ENCODE measurements at regions not wholly inside any gene's neighbourhood (a gene's known extent, or its start where the extent isn't known, plus 50 kb on each side); places are given as distances from the start of the nearest gene placed in this dataset.

- H3K4me1 ChIP-seq (ENCODE audit: control insufficient read depth, insufficient read depth, low read length): peaks cover 6% of the 10 kb centered on the region
- no peaks in the 10 kb centered on the region for H3K36me3 ChIP-seq (ENCODE audit: control insufficient read depth, insufficient read depth, low read length)
- no peak overlapping the region for H3K27ac ChIP-seq (ENCODE audit: low read length)
- 80% methylated on average over 1 of the region's 9 CpGs for WGBS (ENCODE audit: insufficient coverage, low lambda C conversion rate)
- H3K9me3 ChIP-seq (ENCODE audit: control insufficient read depth, low read depth, low read length): no peaks in the 10 kb centered on the region
- peaks cover 4% of the 10 kb centered on the region for H3K27me3 ChIP-seq (ENCODE audit: control insufficient read depth, insufficient read depth, low read length)
- no peak for DNase-seq
- no peak overlapping the region for H3K4me3 ChIP-seq (ENCODE audit: low read length)
Observed at GRCh38 chr11:134471716-134472455, 59.8 kb upstream of the B3GAT1 start.

- Histone ChIP-seq H3K27ac (ENCODE audit: low read length) (no peak overlapping the region), H3K4me1 (ENCODE audit: control insufficient read depth, insufficient read depth, low read length) (peaks cover 9% of the 10 kb centered on the region), H3K9me3 (ENCODE audit: control insufficient read depth, low read depth, low read length) (no peaks in the 10 kb centered on the region), H3K36me3 (ENCODE audit: control insufficient read depth, insufficient read depth, low read length) (no peaks in the 10 kb centered on the region), H3K4me3 (ENCODE audit: low read length) (no peak overlapping the region), H3K27me3 (ENCODE audit: control insufficient read depth, insufficient read depth, low read length) (peaks cover 7% of the 10 kb centered on the region)
- DNase-seq: no peak
- WGBS (ENCODE audit: insufficient coverage, low lambda C conversion rate): no CpG with 5 or more reads among the region's 28 CpGs
Observed at GRCh38 chr11:134471087-134471715, 59.2 kb upstream of the B3GAT1 start.

DNA sequence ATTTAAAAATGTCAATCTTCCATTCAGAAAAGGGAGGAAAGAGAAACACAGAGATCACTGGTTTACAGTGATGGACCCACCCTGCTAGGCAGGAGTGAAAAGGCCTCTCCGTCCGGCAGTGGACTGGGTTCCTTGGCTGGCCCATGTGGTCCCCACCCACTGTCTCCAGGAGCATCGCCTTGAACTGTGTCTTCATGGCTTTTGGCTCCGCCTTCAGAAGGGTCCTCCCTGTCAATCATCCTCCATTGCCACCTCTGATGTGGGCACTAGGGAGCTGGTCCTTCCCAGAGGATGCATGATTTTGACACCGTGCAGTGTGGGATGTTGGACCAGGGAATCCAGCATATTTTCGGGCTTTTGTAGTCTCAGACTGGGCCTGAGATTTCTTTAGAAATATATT is 58.2 kb upstream of the B3GAT1 start:
- H3K4me3 ChIP-seq (ENCODE audit: low read length): no peak overlapping the region
- peaks cover 14% of the 10 kb centered on the region for H3K4me1 ChIP-seq (ENCODE audit: control insufficient read depth, insufficient read depth, low read length)
- no peak for DNase-seq
- WGBS (ENCODE audit: insufficient coverage, low lambda C conversion rate): 100% methylated on average over 1 of the region's 6 CpGs
- no peaks in the 10 kb centered on the region for H3K9me3 ChIP-seq (ENCODE audit: control insufficient read depth, low read depth, low read length)
- no peak overlapping the region for H3K27ac ChIP-seq (ENCODE audit: low read length)
- H3K36me3 ChIP-seq (ENCODE audit: control insufficient read depth, insufficient read depth, low read length): no peaks in the 10 kb centered on the region
- H3K27me3 ChIP-seq (ENCODE audit: control insufficient read depth, insufficient read depth, low read length): peaks cover 15% of the 10 kb centered on the region

- Histone ChIP-seq H3K27me3 (ENCODE audit: control insufficient read depth, insufficient read depth, low read length) (peaks cover 15% of the 10 kb centered on the region), H3K9me3 (ENCODE audit: control insufficient read depth, low read depth, low read length) (no peaks in the 10 kb centered on the region), H3K36me3 (ENCODE audit: control insufficient read depth, insufficient read depth, low read length) (no peaks in the 10 kb centered on the region), H3K4me1 (ENCODE audit: control insufficient read depth, insufficient read depth, low read length) (peaks cover 14% of the 10 kb centered on the region), H3K4me3 (ENCODE audit: low read length) (no peak overlapping the region), H3K27ac (ENCODE audit: low read length) (no peak overlapping the region)
- no CpG with 5 or more reads among the region's 3 CpGs for WGBS (ENCODE audit: insufficient coverage, low lambda C conversion rate)
- no peak for DNase-seq
Observed at GRCh38 chr11:134469627-134470026, 57.6 kb upstream of the B3GAT1 start.

DNA sequence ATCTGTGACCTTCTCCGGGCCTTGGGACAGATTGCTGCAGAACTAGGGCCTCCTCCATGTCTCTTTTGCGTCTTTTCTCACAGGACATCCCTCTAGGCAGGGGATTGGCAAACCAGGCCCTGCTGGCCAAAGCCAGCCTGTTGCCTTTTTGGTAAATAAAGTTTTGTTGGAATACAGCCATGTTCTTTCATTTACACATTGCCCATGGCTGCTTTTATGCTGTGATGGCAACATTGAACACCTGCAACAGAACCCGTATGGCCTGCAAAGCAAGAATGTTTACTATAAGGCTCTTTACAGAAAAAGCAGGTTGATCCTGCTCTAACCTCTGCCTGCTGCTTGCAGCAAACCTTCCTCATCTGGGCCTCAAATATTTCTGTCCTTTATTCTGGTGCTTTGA is 56.8 kb upstream of the B3GAT1 start:
- Histone ChIP-seq H3K4me1 (ENCODE audit: control insufficient read depth, insufficient read depth, low read length) (peaks cover 14% of the 10 kb centered on the region), H3K9me3 (ENCODE audit: control insufficient read depth, low read depth, low read length) (no peaks in the 10 kb centered on the region), H3K4me3 (ENCODE audit: low read length) (no peak overlapping the region), H3K27ac (ENCODE audit: low read length) (no peak overlapping the region), H3K27me3 (ENCODE audit: control insufficient read depth, insufficient read depth, low read length) (peaks cover 15% of the 10 kb centered on the region), H3K36me3 (ENCODE audit: control insufficient read depth, insufficient read depth, low read length) (no peaks in the 10 kb centered on the region)
- no peak for DNase-seq
- no CpG with 5 or more reads among the region's 3 CpGs for WGBS (ENCODE audit: insufficient coverage, low lambda C conversion rate)

DNA sequence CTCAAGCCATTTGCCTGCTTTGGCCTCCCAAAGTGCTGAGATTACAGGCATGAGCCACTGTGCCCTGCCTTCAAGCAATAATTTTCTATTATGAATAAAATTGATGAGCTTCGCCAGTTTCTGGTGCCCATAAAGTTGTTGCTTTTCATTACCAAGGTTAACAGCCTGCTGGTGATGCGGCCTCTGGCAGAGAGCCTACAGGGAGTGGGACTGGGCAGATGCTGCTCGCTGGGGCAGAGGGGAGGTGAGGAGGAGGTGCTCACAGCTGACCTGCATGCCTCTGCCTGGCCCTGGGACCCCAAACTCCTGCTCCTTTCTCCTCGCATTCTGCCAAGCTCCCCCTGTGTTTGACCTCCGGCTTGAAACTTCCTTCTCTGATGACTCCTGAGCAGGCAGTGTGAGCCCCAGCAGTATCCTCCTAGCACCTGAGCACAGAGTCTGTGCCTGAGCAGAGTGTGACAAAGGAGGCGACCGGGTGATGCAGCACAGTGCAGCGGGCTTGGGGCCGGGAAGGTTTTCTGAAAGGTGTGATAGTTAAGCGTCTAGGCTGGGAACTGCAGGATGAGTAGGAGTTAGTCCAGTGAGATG is 56.1 kb upstream of the B3GAT1 start:
- Histone ChIP-seq H3K4me1 (ENCODE audit: control insufficient read depth, insufficient read depth, low read length) (peaks cover 14% of the 10 kb centered on the region), H3K36me3 (ENCODE audit: control insufficient read depth, insufficient read depth, low read length) (no peaks in the 10 kb centered on the region), H3K27me3 (ENCODE audit: control insufficient read depth, insufficient read depth, low read length) (peaks cover 15% of the 10 kb centered on the region), H3K4me3 (ENCODE audit: low read length) (no peak overlapping the region), H3K9me3 (ENCODE audit: control insufficient read depth, low read depth, low read length) (no peaks in the 10 kb centered on the region), H3K27ac (ENCODE audit: low read length) (no peak overlapping the region)
- no peak for DNase-seq
- whole genome bisulfite sequencing (ENCODE audit: insufficient coverage, low lambda C conversion rate): no CpG with 5 or more reads among the region's 10 CpGs

DNA sequence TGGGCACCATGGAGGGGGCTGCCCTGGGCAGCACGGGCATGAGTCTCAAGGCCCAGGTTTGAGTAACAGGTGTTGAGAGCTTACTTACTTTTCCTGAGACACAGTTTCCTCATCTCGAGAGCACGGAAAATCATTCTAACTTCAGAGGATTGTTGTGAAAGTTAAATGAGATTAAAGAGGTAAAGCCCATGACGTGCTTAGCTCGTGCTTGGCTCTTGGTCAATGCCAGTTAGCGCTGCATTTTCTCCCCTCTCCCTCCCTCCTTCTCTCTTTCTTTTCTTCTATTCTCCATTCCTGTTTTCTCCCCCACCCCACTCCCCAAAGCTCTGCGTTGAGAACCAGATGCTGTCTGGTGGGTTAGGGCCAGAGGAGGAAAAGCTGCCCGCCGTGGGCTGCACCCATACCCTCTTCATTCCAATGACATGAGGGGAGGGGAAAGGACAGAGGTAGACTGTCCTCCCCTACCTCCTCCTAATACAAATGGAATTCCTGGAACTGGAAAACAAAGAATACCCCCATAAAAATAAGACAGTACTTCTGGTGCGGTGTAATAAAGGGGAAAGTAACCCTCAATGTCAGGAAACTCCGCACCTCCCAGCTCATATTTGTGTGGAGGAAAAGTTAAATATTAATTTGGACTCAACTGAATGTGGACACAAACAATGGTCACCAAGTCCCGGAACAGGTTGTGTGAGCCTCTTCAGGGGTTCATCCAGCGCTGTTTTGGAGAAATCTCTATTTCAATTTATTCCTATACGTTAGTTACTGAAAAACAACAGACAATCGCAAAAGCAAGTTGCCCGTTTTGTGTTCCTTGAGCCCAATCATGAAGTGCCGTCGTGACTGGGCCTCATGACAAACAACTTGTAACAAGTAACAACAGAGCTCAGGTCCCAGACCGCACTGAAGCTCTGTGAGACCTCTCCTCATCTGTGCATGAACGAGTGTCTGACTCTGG is 54.8 kb upstream of the B3GAT1 start:
- WGBS (ENCODE audit: insufficient coverage, low lambda C conversion rate): 22% methylated on average over 5 of the region's 20 CpGs
- Histone ChIP-seq H3K27ac (ENCODE audit: low read length) (peak overlapping the region; percentile 23), H3K9me3 (ENCODE audit: control insufficient read depth, low read depth, low read length) (no peaks in the 10 kb centered on the region), H3K4me1 (ENCODE audit: control insufficient read depth, insufficient read depth, low read length) (peaks cover 14% of the 10 kb centered on the region), H3K36me3 (ENCODE audit: control insufficient read depth, insufficient read depth, low read length) (no peaks in the 10 kb centered on the region), H3K27me3 (ENCODE audit: control insufficient read depth, insufficient read depth, low read length) (peaks cover 15% of the 10 kb centered on the region), H3K4me3 (ENCODE audit: low read length) (peak overlapping the region; percentile 33)
- peak; percentile 29 to 69 for DNase-seq

- Histone ChIP-seq H3K27ac (ENCODE audit: low read length) (no peak overlapping the region), H3K4me3 (ENCODE audit: low read length) (peak overlapping the region; percentile 33), H3K27me3 (ENCODE audit: control insufficient read depth, insufficient read depth, low read length) (peaks cover 15% of the 10 kb centered on the region), H3K36me3 (ENCODE audit: control insufficient read depth, insufficient read depth, low read length) (no peaks in the 10 kb centered on the region), H3K9me3 (ENCODE audit: control insufficient read depth, low read depth, low read length) (no peaks in the 10 kb centered on the region), H3K4me1 (ENCODE audit: control insufficient read depth, insufficient read depth, low read length) (peaks cover 14% of the 10 kb centered on the region)
- DNase-seq: peak in 1 of 2 donors; percentile 13
- WGBS (ENCODE audit: insufficient coverage, low lambda C conversion rate): no CpG with 5 or more reads among the region's 15 CpGs
Observed at GRCh38 chr11:134466156-134466555, 54.1 kb upstream of the B3GAT1 start.

GRCh38 chr11:134464981-134465730 is 53.1 kb upstream of the B3GAT1 start:
- Histone ChIP-seq H3K27ac (ENCODE audit: low read length) (no peak overlapping the region), H3K4me1 (ENCODE audit: control insufficient read depth, insufficient read depth, low read length) (peaks cover 14% of the 10 kb centered on the region), H3K9me3 (ENCODE audit: control insufficient read depth, low read depth, low read length) (no peaks in the 10 kb centered on the region), H3K27me3 (ENCODE audit: control insufficient read depth, insufficient read depth, low read length) (peaks cover 12% of the 10 kb centered on the region), H3K36me3 (ENCODE audit: control insufficient read depth, insufficient read depth, low read length) (no peaks in the 10 kb centered on the region), H3K4me3 (ENCODE audit: low read length) (no peak overlapping the region)
- WGBS (ENCODE audit: insufficient coverage, low lambda C conversion rate): no CpG with 5 or more reads among the region's 13 CpGs
- no peak for DNase-seq

Measured in large intestine (tissue), 3 donors.